ENCODE measurements at regions not wholly inside any gene's neighbourhood (a gene's known extent, or its start where the extent isn't known, plus 50 kb on each side); places are given as distances from the start of the nearest gene placed in this dataset.

DNA sequence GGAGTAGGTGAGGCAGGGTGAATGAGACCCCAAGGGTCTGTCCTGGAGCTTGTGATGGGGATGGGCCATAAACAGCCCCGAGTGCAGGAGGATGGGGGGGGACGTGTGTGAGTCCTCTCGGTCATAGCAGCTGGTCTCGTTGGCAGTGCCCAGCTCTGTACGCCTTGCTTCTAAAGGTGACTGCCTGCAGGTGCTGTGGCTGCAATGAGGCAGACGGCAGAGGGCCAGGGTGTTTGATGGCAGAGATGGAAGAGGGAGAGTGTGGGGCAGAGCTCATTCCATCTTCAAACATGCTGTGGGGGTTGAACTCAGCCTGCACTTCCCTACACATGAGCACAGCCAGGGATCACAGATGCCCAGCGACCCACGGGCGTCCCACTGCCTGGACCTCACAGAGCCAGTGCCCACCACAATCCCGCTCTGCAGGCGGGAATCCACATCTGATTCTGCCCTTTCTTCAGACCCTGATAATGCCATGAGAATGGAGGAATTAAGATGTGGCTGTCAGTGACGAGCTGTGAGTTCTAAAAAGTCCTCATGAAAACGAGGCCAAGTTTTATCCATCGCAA, 123.3 kb upstream of the CDH4 start:
- TF ChIP-seq, protein P1, sequence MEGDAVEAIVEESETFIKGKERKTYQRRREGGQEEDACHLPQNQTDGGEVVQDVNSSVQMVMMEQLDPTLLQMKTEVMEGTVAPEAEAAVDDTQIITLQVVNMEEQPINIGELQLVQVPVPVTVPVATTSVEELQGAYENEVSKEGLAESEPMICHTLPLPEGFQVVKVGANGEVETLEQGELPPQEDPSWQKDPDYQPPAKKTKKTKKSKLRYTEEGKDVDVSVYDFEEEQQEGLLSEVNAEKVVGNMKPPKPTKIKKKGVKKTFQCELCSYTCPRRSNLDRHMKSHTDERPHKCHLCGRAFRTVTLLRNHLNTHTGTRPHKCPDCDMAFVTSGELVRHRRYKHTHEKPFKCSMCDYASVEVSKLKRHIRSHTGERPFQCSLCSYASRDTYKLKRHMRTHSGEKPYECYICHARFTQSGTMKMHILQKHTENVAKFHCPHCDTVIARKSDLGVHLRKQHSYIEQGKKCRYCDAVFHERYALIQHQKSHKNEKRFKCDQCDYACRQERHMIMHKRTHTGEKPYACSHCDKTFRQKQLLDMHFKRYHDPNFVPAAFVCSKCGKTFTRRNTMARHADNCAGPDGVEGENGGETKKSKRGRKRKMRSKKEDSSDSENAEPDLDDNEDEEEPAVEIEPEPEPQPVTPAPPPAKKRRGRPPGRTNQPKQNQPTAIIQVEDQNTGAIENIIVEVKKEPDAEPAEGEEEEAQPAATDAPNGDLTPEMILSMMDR (IDR thresholded peaks at IDR 0.05; ENCODE audit: insufficient read depth, low read length, poor library complexity, severe bottlenecking), result no peak
- no peak for TF ChIP-seq EZH2phosphoT487 (conservative IDR thresholded peaks at IDR 0.05; ENCODE audit: low read length)
